ENCODE measurements at regions not wholly inside any gene's neighbourhood (a gene's known extent, or its start where the extent isn't known, plus 50 kb on each side); places are given as distances from the start of the nearest gene placed in this dataset.

DNA sequence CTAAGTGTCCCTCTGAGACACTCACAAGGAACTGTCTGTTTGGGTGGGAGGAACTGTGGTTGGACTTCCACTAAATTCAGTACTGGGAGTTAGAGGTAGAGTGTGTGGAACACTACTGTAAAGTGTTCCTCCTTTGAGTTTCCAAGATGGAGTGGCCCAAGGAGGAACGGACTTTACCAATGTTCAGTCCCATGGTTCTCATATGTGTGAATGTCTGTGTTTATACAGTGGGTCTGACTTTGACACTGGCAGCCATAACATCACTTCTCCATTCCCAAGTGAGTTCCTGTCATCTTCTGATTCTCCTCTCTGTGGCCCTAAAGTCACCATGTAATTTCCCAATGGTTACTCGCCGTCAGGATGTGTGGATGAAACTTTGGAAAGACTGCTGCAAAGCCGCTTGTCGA is 136.8 kb upstream of the SERP2 start:
- DNase-seq = no peak
- Histone ChIP-seq H3K27me3 (no peaks in the 10 kb centered on the region), H3K9me3 (no peaks in the 10 kb centered on the region), H3K27ac (peak overlapping the region; percentile 91 to 94 (median 93)), H3K36me3 (no peaks in the 10 kb centered on the region), H3K4me1 (peaks cover 50 to 53% of the 10 kb centered on the region in 2 donors), H3K4me3 (no peak overlapping the region)
- TF ChIP-seq POLR2A (IDR thresholded peaks at IDR 0.05) (no peak), CTCF (IDR thresholded peaks at IDR 0.05 in 4 of 5, conservative IDR thresholded peaks at IDR 0.05 in 1 of 5) (no peak)
- peak; percentile 0 to 1 for ATAC-seq
- in situ Hi-C loops (cut with MboI; ENCODE audit: low sequenced_read_pairs in 4 of 4) = loop anchor here in 1 of 4 donors (10.0 kb wide), 1 partner anchor 68 kb away; no protein-coding TSS in a partner anchor
- intact Hi-C loops (cut with DNase I; ENCODE audit: low total_unique reads) = loop anchor here (1.0 to 10.0 kb wide), 7 partner anchors 34 to 688 kb away; partner anchors contain the start of gene TSC22D1

- ATAC-seq = peak; percentile 87 to 90
- H3K27me3 ChIP-seq = no peaks in the 10 kb centered on the region
- H3K36me3 ChIP-seq = no peaks in the 10 kb centered on the region
- H3K4me3 ChIP-seq = no peak overlapping the region
- TF ChIP-seq POLR2A (IDR thresholded peaks at IDR 0.05) (peak; percentile 39 to 60), CTCF (IDR thresholded peaks at IDR 0.05 in 4 of 5, conservative IDR thresholded peaks at IDR 0.05 in 1 of 5) (no peak)
- intact Hi-C loops (cut with DNase I; ENCODE audit: low total_unique reads) = loop anchor here (1.0 to 10.0 kb wide), 7 partner anchors 34 to 687 kb away; partner anchors contain the start of gene TSC22D1
- H3K27ac ChIP-seq = peak overlapping the region; percentile 91 to 94 (median 93)
- in situ Hi-C loops (cut with MboI; ENCODE audit: low sequenced_read_pairs in 4 of 4) = loop anchor here in 1 of 4 donors (10.0 kb wide), 1 partner anchor 67 kb away; no protein-coding TSS in a partner anchor
- no peaks in the 10 kb centered on the region for H3K9me3 ChIP-seq
- H3K4me1 ChIP-seq = peaks cover 47 to 51% of the 10 kb centered on the region in 2 donors
- DNase-seq = peak; percentile 86 to 89
These were observed 136.3 kb upstream of the SERP2 start for GRCh38 chr13:44237276-44237767.

DNA sequence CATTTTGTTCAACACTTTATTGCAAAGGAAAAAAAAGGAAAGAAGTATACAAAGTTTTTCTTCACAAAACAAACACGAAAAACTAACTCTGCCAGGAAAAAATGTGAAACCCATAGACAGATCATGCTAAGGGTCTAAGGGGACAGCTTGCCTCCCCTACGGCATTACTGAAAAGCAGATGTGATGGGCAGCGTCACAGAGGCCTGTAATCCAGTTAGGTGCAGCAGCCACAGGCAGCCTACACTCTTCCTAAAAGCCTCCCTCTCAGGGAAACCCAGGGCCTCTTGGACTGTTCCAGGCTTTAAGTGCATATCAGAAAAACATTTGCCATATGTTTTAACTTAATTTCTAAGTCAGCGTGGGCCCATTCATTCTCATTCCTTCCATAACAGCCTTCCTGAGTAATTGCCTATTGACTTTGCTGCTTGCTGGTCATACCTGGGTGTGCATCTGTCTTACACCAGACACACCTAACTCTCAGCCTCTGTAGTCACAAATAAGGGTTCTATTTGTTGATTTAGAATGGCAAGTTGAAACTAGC is 135.7 kb upstream of the SERP2 start:
- TF ChIP-seq CTCF (IDR thresholded peaks at IDR 0.05 in 4 of 5, conservative IDR thresholded peaks at IDR 0.05 in 1 of 5) (no peak), POLR2A (IDR thresholded peaks at IDR 0.05) (no peak)
- ATAC-seq (no peak), DNase-seq (no peak)
- H3K27me3 ChIP-seq = no peaks in the 10 kb centered on the region
- intact Hi-C loops (cut with DNase I; ENCODE audit: low total_unique reads) (loop anchor here (1.0 to 10.0 kb wide), 7 partner anchors 33 to 687 kb away; partner anchors contain the start of gene TSC22D1), in situ Hi-C loops (cut with MboI; ENCODE audit: low sequenced_read_pairs in 4 of 4) (loop anchor here in 1 of 4 donors (10.0 kb wide), 1 partner anchor 67 kb away; no protein-coding TSS in a partner anchor)
- no peaks in the 10 kb centered on the region for H3K9me3 ChIP-seq
- no peak overlapping the region for H3K4me3 ChIP-seq
- no peaks in the 10 kb centered on the region for H3K36me3 ChIP-seq
- peaks cover 40 to 51% of the 10 kb centered on the region in 2 donors for H3K4me1 ChIP-seq
- peak overlapping the region; percentile 91 to 94 (median 93) for H3K27ac ChIP-seq

- no peak for DNase-seq
- TF ChIP-seq POLR2A (IDR thresholded peaks at IDR 0.05) (no peak), CTCF (IDR thresholded peaks at IDR 0.05 in 4 of 5, conservative IDR thresholded peaks at IDR 0.05 in 1 of 5) (no peak)
- Histone ChIP-seq H3K27ac (no peak overlapping the region), H3K27me3 (no peaks in the 10 kb centered on the region), H3K4me3 (no peak overlapping the region), H3K36me3 (no peaks in the 10 kb centered on the region), H3K4me1 (peaks cover 28 to 41% of the 10 kb centered on the region in 2 donors), H3K9me3 (no peaks in the 10 kb centered on the region)
- ATAC-seq = no peak
- in situ Hi-C loops (cut with MboI; ENCODE audit: low sequenced_read_pairs in 4 of 4) = no loop called here
- intact Hi-C loops (cut with DNase I; ENCODE audit: low total_unique reads) = no loop called here
These were observed 132.9 kb upstream of the SERP2 start for GRCh38 chr13:44240611-44241145.
